HG02981 (cell line): ENCODE measurements at regions not wholly inside any gene's neighbourhood (a gene's known extent, or its start where the extent isn't known, plus 50 kb on each side); places are given as distances from the start of the nearest gene placed in this dataset.

ENCODE experiments used
- ATAC-seq: cut with Tn5 transposase; IDR thresholded peaks from one replicate; pipeline ENCODE4 v1.9.1; 2021; ENCODE audit warnings: mild to moderate bottlenecking, moderate library complexity; ENCODE audit not compliant: unreplicated experiment

DNA sequence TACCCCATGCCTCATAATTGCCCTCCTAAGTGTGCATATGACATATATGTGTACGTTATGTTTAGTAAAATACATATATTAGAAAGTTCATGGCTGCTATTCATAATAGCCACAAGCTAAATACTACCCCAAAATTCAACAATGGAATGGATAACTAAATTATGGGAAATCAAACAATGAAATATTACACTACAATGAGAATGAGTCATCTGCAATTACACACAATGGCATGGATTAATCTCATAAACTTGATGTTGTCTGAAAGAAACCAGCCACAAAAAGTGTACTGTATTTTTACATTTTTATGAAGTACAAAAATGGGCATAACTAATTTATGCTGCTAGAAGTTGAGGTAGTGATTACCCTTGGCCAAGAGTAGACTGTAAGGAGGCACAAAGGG is 477.0 kb downstream of the HAO1 start:
- no peak for ATAC-seq

DNA sequence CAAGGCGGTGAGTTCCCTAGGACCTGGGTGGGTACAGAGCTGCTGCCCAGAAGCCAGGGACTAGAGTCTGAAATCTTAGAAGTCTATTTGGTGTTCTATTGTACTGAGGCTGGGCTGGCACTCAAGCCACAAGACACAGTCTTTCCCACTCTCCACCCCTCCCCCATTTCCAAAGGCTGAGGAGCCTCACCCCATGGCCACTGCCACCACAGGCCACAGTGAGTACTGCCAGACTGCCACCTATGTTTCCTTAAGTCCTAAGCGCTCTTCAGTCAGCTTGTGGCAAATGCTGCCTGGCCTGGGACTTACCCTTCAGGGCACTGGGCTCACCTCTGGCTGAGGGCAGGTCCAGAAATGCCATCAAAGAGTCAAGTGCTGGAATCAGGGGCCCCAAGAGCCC is 469.3 kb downstream of the HAO1 start:
- no peak for ATAC-seq

- no peak for ATAC-seq
Measured at GRCh38 chr20:7490288-7490687, 450.0 kb downstream of the HAO1 start.

DNA sequence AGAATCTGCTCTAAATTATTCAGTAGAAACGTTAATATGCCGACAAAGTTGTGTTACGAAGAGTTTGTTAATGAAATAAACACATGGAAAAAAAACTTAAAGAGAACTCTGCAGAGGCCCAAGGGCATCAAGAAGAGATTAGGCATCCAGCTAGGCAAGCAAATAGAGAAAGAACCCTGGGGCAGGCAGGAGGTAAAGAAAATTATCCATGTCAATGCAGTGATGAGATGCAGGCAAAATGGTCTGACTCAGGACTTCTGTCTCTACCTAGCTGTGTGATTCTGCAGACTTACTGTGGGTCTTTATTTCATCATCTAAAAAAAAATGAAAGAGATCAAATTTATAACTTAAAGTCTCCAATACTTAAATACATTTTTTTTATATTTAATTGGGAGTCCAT is 448.0 kb downstream of the HAO1 start:
- no peak for ATAC-seq

- ATAC-seq, result no peak
Measured at GRCh38 chr20:7493311-7493710, 446.9 kb downstream of the HAO1 start.

- no peak for ATAC-seq
Measured at GRCh38 chr20:7496394-7496991, 443.8 kb downstream of the HAO1 start.

GRCh38 chr20:7497985-7498384 is 442.3 kb downstream of the HAO1 start:
- ATAC-seq, result no peak

- ATAC-seq, result no peak
Measured at GRCh38 chr20:7499201-7499600, 441.1 kb downstream of the HAO1 start.

- ATAC-seq, result no peak
Measured at GRCh38 chr20:7500231-7500663, 440.0 kb downstream of the HAO1 start.

- no peak for ATAC-seq
Measured at GRCh38 chr20:7503501-7503900, 436.8 kb downstream of the HAO1 start.

GRCh38 chr20:7505152-7505834 is 435.0 kb downstream of the HAO1 start:
- no peak for ATAC-seq

- no peak for ATAC-seq
Measured at GRCh38 chr20:7505835-7506221, 434.4 kb downstream of the HAO1 start.

GRCh38 chr20:7516621-7517111 is 423.6 kb downstream of the HAO1 start:
- ATAC-seq, result no peak

GRCh38 chr20:7520361-7520760 is 419.9 kb downstream of the HAO1 start:
- no peak for ATAC-seq

DNA sequence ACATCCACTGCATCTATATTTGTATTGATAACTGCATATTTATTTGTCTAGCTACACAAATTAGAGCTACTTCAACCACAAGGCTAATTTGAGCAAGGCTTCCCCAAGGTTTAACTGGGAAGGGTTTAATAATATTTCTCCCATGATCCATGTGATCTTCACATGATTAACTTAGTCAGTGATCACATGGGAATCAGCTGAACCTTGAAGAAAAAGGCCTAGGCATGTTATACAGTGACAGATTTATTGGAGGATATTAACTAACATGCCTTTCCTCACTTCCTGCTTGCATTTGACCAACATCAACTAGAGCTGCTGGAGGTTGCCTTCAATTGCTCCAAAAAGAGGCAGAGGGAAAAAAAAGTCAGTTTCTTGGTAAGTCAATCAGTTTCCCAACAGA is 417.0 kb downstream of the HAO1 start:
- ATAC-seq, result no peak

- no peak for ATAC-seq
Measured at GRCh38 chr20:7540018-7540417, 400.2 kb downstream of the HAO1 start.

- no peak for ATAC-seq
Measured at GRCh38 chr20:7540923-7541322, 399.3 kb downstream of the HAO1 start.

- ATAC-seq, result no peak
Measured at GRCh38 chr20:7571101-7571500, 369.2 kb downstream of the HAO1 start.

- ATAC-seq, result no peak
Measured at GRCh38 chr20:7571521-7572055, 368.7 kb downstream of the HAO1 start.

DNA sequence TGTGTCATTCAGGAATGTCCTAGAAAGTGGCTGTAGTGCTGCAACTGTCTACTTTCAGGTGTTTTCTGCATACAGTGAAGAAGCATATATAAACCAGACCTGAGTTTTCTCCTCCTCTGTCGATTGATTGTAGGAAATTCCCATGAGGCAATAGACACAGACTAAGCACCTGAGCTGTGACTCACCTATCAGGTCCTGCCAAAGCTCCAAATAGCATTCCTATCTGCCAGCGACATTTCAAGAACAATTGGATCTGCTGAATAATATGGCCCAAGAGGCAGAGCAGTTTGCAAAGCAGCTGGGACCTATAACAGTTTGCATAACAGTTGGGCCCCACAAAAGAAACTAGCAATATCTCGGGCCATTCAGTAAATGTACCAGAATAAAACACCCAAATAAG is 360.4 kb downstream of the HAO1 start:
- no peak for ATAC-seq

DNA sequence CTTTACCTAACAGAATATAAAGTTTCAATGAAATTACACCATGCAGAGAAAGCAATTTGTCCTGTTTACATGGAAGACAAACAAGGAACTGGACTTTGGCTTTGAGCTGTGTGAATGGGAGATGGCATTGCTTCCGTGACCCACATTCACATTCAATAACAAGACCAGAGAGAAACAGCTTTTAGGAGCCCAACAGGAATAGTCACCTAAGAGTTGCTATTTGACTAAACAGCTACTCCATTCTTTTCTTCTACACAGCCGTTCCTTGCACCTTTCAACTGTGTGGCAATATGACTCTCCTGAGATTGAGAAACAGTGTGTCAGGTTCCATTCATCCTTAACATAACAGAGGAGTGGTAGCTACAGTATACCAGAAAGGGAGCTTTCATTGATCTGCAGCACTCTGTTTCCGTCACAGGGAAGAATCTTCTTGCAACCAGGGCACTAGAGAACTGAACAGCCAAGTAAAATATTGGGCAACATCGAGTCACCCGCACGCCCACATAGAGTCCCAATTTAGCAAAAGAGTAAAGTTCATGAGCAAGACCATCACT is 355.1 kb downstream of the HAO1 start:
- ATAC-seq, result no peak

GRCh38 chr20:7586481-7586880 is 353.8 kb downstream of the HAO1 start:
- ATAC-seq, result no peak
